ENCODE measurements at regions not wholly inside any gene's neighbourhood (a gene's known extent, or its start where the extent isn't known, plus 50 kb on each side); places are given as distances from the start of the nearest gene placed in this dataset.
"Not testable (repeated sequence)": the region's sequence is repeated elsewhere in the genome, so short reads cannot be mapped to it uniquely, and the experiment has no call there.

GRCh38 chr14:25316007-25316406 is 266.1 kb upstream of the STXBP6 start:
- not testable (repeated sequence) for DNase-seq (ENCODE audit: low spot score)

- DNase-seq (ENCODE audit: low spot score): no peak
These were observed 258.3 kb upstream of the STXBP6 start for GRCh38 chr14:25308244-25308643.

GRCh38 chr14:25303934-25304333 is 254.0 kb upstream of the STXBP6 start:
- no peak for DNase-seq (ENCODE audit: low spot score)

GRCh38 chr14:25298238-25298637 is 248.3 kb upstream of the STXBP6 start:
- no peak for DNase-seq (ENCODE audit: low spot score)

- DNase-seq (ENCODE audit: low spot score): not testable (repeated sequence)
These were observed 240.2 kb upstream of the STXBP6 start for GRCh38 chr14:25290154-25290553.

- no peak for DNase-seq (ENCODE audit: low spot score)
These were observed 224.6 kb upstream of the STXBP6 start for GRCh38 chr14:25274529-25274928.

GRCh38 chr14:25267186-25267585 is 217.2 kb upstream of the STXBP6 start:
- DNase-seq (ENCODE audit: low spot score): no peak

- DNase-seq (ENCODE audit: low spot score): no peak
These were observed 209.5 kb upstream of the STXBP6 start for GRCh38 chr14:25259470-25259869.

GRCh38 chr14:25252793-25253192 is 202.8 kb upstream of the STXBP6 start:
- no peak for DNase-seq (ENCODE audit: low spot score)

GRCh38 chr14:25250516-25250915 is 200.6 kb upstream of the STXBP6 start:
- DNase-seq (ENCODE audit: low spot score): no peak

- no peak for DNase-seq (ENCODE audit: low spot score)
These were observed 197.7 kb upstream of the STXBP6 start for GRCh38 chr14:25247609-25248008.

GRCh38 chr14:25246751-25247150 is 196.8 kb upstream of the STXBP6 start:
- no peak for DNase-seq (ENCODE audit: low spot score)

GRCh38 chr14:25239170-25239569 is 189.2 kb upstream of the STXBP6 start:
- DNase-seq (ENCODE audit: low spot score): no peak

GRCh38 chr14:25237845-25238244 is 187.9 kb upstream of the STXBP6 start:
- no peak for DNase-seq (ENCODE audit: low spot score)

GRCh38 chr14:25233613-25234012 is 183.7 kb upstream of the STXBP6 start:
- no peak for DNase-seq (ENCODE audit: low spot score)

GRCh38 chr14:25231004-25231403 is 181.1 kb upstream of the STXBP6 start:
- no peak for DNase-seq (ENCODE audit: low spot score)

GRCh38 chr14:25226214-25226613 is 176.3 kb upstream of the STXBP6 start:
- no peak for DNase-seq (ENCODE audit: low spot score)

GRCh38 chr14:25222256-25222655 is 172.3 kb upstream of the STXBP6 start:
- DNase-seq (ENCODE audit: low spot score): no peak

- no peak for DNase-seq (ENCODE audit: low spot score)
These were observed 170.6 kb upstream of the STXBP6 start for GRCh38 chr14:25220514-25220913.

GRCh38 chr14:25215607-25216006 is 165.7 kb upstream of the STXBP6 start:
- no peak for DNase-seq (ENCODE audit: low spot score)

GRCh38 chr14:25197885-25198284 is 147.9 kb upstream of the STXBP6 start:
- DNase-seq (ENCODE audit: low spot score): no peak

- DNase-seq (ENCODE audit: low spot score): no peak
These were observed 130.3 kb upstream of the STXBP6 start for GRCh38 chr14:25180221-25180620.

- no peak for DNase-seq (ENCODE audit: low spot score)
These were observed 128.3 kb upstream of the STXBP6 start for GRCh38 chr14:25178255-25178654.

- peak; percentile 51 for DNase-seq (ENCODE audit: low spot score)
These were observed 101.2 kb upstream of the STXBP6 start for GRCh38 chr14:25150934-25151790.
